Dermis microvascular lymphatic vessel endothelial cell (primary cell): ENCODE measurements at regions not wholly inside any gene's neighbourhood (a gene's known extent, or its start where the extent isn't known, plus 50 kb on each side); places are given as distances from the start of the nearest gene placed in this dataset.
"Not testable (repeated sequence)": the region's sequence is repeated elsewhere in the genome, so short reads cannot be mapped to it uniquely, and the experiment has no call there.

Source experiments
- DNase-seq, 2 donors: peaks; one replicate each; pipeline versions ENCODE4 v3.0.0 to v3.0.0-alpha.2; 2010; ENCODE audit warnings: low read depth in 2 of 2

DNA sequence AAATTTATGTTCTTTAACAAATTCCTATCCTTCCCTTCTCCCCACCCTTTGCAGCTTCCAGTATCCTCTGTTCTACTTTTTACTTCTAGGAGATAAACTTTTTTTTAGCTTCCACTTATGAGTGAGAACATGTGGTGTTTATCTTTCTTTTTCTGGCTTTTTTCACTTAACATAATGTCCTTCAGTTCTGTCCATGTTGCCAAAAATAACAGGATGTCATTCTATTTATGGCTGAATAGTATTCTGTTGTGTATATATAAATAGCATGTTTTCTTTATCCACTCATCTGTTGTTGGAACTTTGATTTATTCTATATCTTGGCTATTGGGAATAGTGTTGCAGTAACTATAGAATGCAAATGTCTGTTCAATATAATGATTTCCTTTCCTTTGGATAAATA is 1191.2 kb downstream of the CNTNAP5 start:
- DNase-seq: no peak

DNA sequence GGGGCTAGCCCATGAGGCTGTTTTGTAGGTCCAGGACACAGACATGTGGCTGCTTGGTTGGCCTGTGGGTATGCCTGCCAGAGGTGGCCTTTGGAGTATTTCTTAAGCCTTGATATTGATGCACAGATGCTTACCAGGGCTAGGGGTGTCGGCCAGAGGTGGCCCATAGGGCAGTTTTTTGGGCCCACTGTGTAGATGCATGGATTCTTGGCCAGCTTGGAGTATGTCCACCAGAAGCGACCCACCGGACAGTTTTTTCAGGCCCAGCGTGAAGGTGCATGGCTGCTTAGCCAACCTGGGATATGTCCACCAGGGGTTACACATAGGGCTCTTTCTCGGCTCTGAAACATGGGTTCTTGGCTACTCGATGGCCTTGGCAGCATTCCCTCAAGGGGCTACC is 1199.1 kb downstream of the CNTNAP5 start:
- DNase-seq: no peak

DNA sequence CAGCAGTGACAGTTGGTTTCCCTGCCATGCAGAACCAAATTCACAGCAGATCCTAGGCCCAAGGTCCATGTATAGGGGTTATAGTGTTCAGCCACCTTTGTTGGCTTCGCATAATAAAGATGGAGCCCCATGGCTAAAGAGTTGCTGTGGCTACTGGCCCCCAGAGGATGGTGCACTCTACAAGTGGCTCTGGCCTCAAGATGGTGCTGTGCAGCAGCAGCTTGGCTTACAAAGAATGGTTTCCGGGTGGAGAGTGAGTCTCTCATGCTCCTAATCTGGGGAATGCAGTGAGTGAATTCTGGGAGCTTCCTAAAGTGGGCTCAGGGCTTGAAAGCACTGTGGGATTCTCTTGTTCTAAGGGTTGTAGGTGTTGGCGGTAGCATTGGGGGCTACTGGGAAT is 1199.7 kb downstream of the CNTNAP5 start:
- no peak for DNase-seq

DNA sequence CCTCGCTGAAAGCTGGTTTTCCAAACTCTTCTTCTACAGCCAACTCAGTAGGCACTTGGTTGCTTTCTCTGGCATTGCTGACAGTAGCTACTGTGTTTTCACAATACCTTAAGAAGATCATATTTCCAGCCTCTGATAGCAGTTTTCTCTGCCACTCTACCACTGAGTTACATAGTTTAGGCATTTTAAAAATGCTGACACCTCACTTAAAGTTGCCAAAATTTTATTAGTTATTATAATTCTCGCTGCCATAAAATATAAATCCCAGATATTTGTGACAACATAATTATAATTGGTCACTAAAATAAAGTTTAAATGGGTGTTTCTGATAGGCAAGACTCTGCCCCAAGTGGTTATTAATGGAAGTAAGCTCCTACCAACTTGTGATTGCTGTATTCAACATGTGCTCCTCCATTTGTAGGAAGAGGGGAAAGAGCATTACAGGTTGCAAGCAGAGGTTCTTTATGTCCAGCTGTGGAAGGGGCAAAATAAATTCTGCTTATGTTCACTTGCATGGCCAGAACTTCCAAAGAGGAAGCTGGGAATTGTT is 1202.8 kb downstream of the CNTNAP5 start:
- DNase-seq: no peak

DNA sequence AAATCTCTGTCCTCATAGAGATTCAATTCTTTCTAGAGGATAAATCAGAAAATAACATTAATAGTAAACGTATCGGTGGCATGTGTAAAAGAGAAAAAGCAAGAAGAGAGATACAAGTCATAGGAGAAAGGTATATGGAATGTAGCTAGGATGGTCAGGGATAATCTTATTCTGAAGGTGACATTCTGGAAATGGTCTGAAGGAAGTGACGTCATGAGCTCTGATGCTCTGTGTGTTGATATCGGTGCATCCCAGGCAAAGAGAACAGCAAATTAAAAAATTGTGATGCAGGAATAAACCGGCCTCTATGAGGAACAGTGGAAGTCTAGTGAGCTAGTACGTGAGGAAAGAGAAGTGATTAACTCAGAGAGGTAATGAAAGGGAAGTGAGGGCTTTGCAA is 1215.8 kb downstream of the CNTNAP5 start:
- DNase-seq: no peak

DNA sequence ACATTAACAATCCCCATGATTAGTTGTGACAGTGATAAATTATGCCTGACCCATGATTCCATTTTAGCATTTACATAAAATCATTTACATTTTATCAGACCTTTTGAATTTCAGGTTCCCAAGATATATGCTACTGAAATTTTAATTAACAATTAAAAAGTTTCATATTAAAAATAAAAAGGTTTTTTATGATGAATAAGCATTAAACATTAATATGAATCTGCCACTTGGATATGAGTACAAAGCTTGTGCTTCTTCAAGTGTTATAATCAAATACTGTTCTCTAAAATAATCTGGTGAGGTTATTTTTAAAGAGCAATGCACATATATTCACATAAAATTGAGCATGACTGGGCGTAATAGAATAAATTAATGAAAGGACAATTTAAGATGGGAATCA is 1218.0 kb downstream of the CNTNAP5 start:
- DNase-seq: no peak

DNA sequence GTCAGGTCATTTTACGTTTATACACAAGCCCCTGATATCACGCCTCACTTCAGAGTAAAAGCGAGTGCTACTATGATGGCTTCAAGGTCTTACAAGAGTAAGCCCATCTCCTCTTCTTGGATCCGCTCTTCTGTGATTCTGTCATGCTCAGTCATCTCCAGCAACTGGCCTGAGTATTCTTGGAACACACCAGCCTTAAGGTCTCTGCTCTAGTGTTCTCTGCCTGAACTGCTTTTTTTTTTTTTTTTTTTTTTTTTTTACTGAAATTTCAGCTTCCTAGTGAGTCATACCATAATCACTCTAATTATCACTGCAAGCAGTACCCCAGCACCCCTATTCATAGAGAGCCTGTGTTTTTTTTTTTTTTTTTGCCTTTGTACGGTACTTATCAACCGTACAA is 1228.9 kb downstream of the CNTNAP5 start:
- DNase-seq: no peak

DNA sequence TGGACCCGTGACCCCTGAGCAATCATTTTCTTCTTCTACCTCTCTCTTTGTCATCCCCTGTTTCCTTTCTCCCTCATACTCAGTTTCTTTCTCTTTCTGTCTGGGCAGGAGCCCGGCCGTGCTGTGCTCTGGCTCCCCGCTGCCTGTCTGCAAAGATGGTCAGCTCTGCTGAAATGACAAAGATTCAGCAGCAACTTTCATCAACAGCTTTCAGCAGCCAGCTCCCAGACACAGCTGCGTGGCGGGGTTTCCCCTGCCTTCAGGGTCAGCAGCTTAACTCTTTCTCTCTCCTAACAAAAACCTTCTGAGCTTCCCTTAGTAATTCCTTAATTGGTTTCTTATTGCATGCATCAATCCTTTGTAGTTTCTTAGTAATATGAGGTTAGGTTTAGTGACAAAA is 1234.4 kb downstream of the CNTNAP5 start:
- no peak for DNase-seq

DNA sequence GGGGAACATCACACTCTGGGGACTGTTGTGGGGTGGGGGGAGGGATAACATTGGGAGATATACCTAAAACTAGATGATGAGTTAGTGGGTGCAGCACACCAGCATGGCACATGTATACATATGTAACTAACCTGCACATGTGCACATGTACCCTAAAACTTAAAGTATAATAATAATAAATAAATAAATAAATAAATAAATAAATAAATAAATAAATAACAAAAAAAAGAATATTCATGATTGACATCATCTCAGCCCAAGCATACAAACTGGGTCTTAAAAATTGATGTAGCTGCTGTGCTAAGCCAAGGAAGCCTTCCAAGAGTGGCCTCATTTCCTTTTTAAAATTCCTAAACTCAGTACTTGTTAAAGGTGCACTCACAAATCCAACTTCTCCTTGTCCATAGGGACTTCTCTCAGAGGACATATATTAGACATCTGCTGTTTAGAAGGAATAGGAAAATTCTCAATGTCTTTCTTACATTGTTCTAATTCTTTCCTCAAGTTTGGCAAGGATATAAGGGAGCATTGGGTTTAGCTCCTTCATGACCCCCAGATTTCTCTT is 1235.4 kb downstream of the CNTNAP5 start:
- DNase-seq: not testable (repeated sequence)

DNA sequence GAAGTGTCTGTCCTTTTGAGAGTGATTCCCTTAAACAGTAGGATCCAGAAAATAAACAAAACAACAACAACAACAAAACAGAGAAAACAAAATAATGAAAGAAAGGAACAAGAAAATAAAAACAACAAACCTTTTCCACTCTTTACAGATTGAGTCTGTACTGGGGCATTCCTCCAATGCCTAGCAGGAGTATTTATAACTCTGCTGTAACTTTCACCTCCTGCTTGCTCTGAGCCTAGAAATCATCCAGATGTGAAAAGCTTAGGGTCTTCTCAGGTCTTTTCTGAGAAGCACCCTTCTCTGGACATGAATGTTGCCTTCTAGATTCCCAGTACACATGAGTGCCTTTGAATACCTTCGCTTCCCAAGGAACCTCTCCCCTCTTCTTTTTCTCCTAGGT is 1239.4 kb downstream of the CNTNAP5 start:
- DNase-seq: no peak

DNA sequence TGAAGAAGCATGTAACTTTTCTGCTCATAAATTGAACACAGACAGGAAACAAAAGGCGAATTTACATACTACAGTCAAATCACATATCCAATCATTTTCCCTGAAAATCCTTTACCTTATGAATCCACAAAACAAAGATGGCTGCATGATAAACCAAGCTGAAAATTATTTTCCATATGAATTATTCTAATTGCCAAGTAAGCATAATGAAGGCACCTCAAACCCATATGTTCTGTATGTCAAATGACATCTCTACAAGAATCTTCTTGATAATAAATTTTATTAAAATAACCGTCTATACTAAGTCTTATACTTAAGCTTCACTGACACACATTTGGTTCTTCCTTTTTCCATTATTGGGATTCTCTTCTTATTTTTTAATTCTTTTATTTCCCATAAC is 1242.6 kb downstream of the CNTNAP5 start:
- DNase-seq: no peak

DNA sequence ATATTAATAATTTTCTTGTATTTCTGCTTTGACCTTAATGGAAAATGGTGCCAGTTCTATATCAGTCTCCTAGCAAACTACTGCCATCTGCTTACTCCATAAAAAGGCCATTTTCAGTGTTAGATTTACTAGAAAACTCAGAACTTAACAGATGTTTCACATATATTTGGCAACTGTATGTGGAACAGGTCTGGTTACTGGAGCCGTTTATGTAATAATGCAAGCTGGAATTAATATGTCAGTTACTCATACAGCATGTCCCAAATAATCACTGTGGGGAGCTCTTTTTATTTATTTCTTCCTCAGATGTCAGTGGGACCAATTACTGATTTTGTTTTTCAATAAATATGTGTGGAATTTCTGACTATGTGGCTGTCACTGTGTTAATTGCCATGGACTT is 1247.6 kb downstream of the CNTNAP5 start:
- no peak for DNase-seq

DNA sequence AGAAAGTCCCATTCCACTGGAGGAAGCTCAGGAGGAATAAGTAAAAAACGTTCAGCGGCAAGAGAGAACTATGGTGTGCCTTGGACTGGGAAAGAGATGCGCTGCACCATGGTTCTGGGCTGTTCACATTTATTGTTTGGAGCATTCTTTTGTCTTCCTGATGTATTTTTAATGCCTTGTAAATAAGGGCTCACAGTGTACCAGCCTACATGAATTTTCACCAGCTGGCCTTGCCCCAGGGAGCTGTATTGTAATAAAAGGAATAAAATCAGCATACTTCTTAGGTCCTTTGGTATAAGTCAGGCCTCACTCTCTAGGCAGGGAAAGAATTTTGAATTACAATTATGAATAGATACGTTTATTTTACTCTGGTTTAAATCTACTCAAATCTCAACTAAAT is 1249.6 kb downstream of the CNTNAP5 start:
- no peak for DNase-seq

DNA sequence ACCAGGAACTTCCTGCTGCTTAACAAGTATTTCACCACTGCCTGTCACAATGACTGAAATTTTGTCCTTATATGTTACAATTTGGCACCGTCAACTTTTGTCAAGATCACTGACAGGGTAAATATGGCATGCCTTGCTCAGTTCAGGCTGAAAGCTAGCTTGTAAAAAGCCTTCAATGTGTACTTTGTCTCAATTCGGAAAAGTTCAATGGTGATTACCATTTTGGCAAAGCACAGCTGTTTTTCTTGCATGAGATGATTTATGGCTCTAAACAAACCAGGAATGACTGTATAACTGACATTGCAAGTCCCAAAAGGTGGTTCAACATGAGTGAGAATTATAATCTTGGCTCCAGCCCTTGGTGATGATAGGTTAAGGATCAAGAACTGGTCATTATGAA is 1255.2 kb downstream of the CNTNAP5 start:
- DNase-seq: no peak

DNA sequence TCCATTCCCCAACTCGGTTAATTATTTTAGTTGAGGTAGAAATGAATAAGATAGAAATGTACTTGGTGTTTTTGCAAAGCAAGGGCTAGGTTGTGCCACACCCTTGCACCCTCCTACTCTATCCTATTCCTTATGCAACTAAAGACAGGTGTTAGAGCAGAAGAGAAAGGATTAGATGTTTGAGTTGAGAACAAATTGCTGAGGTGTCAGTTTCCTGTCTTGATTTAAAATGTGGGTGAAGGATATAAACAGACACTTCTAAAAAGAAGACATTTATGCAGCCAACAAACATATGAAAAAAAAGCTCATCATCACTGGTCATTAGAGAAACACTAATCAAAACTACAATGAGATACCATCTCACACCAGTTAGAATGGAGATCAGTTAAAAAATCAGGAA is 1256.2 kb downstream of the CNTNAP5 start:
- DNase-seq: no peak

DNA sequence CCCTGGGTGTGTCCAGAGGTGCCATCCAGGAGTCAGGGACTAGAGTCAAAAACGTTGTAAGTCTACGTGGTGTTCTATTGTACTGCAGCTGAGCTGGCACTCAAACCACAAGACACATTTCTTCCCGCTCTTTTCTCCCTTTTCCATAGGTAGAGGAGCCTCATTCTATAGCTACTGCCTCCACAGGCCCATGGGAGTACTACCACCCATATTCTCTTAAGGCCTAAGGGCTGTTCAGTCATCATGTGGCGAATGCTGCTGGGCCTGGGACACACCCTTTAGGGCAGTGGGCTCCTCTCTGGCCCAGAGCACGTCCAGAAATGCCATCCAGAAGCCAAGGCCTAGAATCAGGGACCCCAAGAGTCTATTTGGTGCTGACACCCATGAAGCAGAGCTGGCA is 1271.7 kb downstream of the CNTNAP5 start:
- no peak for DNase-seq

DNA sequence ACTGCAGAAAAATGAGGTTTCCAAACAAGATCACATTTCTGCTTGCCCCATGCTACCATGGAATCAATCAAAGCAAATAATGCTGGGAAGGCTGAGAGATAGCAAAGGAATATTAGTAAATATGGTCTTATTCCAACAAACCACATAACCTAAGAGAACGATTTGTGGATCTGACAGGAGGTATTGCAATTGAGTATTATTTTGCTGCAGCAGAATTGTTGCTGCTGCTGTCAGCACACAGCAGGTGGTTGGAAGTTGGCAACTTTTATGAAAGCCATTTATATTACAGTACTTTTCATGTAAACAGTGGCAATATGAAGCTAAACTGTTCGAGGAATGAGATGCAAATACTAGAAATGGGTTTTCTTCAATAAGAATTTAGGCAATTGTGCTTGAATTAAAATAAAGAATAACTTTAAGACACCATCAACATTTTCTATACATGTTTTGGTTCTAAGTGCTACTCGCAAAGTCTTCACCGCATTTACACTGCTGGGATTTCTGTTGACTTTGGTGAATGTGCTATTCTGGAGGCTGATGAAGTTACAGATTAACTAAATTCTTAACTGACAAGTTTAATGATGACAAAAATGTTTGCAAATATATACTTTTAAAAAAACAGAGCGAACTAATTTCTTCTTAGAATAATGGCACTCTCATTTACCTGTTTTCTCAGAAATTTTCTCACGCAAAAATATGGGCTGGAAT is 1285.7 kb downstream of the CNTNAP5 start:
- DNase-seq: no peak

DNA sequence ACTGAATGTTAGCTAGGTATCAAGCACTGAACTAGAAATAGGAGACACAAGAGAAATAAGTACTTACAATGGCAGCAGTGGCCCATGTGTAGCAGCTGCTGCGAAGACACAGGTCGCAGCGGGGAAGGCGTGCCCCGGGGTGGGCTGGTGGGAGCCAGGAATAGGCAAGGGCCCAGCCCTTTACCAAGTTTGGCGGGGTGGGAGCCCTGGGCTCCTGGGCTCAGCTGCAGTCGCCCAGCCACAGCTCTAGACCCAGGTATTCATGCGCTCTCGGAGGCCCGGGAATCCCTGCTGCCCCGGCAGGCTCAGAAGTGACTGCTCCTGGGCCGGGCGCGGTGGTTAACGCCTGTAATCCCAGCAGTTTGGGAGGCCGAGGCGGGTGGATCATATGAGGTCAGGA is 1287.3 kb downstream of the CNTNAP5 start:
- DNase-seq: no peak

DNA sequence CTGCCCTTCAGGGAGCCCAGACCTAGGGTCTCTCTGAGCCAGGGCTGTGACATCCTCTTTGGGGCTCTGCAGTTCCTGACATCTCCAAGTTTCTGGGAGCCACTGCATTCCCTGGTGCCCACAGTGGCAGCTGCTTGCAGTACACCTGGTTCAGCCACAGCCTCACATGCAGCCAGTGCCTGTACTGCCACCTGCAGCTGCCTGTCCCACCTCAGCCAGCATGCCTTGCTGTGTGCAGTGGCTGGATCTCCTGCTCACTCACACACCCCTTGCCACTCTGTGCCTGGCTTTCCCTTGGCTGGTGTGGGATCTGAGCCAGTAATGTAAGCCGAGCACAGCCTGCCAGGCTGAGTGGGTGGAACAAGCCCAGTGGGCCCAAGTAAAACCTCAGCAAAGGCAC is 1288.7 kb downstream of the CNTNAP5 start:
- no peak for DNase-seq

DNA sequence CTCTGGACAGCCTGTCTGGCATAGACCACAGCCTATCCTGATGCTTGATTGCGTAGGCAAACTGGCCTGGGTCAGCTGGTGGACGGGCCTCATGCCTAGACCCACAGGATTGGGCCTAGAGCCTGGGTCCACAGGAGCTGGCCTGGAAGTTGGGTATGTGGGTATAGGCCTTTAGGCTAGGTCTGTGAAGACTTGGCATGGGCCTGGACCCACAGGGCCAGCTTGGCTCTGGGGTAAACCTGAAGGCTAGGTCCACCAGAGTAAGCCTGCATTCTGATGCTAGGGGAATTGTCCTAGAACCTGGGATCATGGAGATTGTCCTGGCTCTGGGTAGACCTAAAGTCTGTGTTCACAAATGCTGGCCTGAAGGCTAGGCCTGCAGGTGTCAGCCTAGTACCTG is 1293.7 kb downstream of the CNTNAP5 start:
- DNase-seq: no peak

DNA sequence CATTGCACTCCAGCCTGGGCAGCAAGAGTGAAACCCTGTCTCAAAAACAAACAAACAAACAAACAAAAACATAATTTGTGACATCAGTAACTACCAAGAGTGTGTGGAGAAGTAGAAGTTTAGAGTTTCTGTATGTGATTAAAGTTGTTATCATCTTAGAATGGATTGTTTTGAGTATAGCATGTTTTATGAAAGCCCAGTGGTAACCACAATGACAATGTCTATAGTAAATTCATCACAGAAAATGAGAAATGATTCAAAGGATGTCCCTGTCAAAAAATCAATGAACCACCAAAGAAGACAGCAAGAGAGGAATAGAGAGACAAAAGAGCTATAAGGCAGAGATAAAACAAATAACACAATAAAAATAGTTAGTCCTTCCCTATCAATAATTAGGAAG is 1299.2 kb downstream of the CNTNAP5 start:
- no peak for DNase-seq

DNA sequence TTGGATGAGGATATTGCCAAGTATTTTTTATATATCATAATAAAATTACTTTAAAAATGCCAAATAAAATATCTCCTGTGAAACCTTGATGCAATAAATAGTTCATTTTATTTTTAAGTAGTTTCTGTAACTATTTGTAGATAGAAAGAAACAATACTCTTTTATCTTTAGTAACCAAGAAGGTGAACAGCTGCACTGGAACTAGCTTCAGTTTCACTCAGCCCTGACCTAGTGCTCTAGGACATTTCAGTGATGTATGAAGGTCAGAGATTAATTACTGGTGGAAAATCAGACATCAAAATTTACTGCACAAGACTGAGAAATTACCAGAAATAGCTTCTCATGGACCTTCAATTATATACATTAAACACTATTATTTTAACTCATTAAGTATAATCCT is 1305.0 kb downstream of the CNTNAP5 start:
- DNase-seq: no peak

DNA sequence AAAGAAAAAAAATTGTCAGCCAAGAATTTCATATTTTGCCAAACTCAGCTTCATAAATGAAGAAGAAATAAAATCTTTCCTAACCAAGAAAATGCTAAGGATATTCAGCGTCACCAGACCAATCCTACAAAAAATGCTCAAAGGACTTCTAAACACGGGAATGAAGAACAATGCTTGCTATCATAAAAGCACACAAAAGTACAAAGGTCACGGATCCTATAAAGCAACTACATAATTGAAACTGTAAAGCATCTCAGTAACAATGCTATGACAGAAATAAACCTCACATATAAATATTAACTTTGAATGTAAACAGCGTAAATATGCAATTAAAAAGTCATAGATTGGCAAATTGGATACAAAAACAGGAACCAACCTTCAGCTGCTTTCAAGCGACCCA is 1314.6 kb upstream of the GYPC start:
- no peak for DNase-seq

DNA sequence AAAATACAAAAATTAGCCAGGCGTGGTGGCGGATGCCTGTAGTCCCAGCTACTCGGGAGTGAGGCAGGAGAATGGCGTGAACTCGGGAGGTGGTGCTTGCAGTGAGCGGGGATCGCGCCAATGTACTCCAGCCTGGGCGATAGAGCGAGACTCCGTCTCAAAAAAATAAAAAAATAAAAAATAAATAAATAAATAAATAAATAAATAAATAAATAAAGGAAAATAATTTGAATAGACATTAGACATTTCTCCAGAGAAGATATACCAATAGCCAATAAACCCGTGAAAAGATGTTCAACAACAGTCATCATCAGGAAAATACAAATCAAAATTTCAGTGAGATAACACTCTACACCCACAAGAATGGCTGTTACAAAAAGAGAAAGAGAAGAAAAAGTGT is 1302.4 kb upstream of the GYPC start:
- DNase-seq: not testable (repeated sequence)
